HG03565 (cell line): ENCODE measurements at regions not wholly inside any gene's neighbourhood (a gene's known extent, or its start where the extent isn't known, plus 50 kb on each side); places are given as distances from the start of the nearest gene placed in this dataset.
A peak's percentile ranks its signal among the peaks of the same experiment; 100 is the strongest.

Experiments
- ATAC-seq: cut with Tn5 transposase; IDR thresholded peaks from one replicate; pipeline ENCODE4 v1.9.1; 2021; ENCODE audit warnings: mild to moderate bottlenecking, moderate library complexity; ENCODE audit not compliant: unreplicated experiment

GRCh38 chr9:14560194-14560593 is 133.0 kb downstream of the ZDHHC21 start:
- ATAC-seq, result peak; percentile 80

- no peak for ATAC-seq
Observed at GRCh38 chr9:14554886-14555285, 138.3 kb downstream of the ZDHHC21 start.

GRCh38 chr9:14547245-14548060 is 145.8 kb downstream of the ZDHHC21 start:
- ATAC-seq, result no peak

GRCh38 chr9:14546693-14547092 is 146.5 kb downstream of the ZDHHC21 start:
- ATAC-seq, result no peak

- no peak for ATAC-seq
Observed at GRCh38 chr9:14542071-14542470, 151.2 kb downstream of the ZDHHC21 start.

GRCh38 chr9:14538526-14538925 is 154.7 kb downstream of the ZDHHC21 start:
- no peak for ATAC-seq

- ATAC-seq, result no peak
Observed at GRCh38 chr9:14535161-14535955, 157.9 kb downstream of the ZDHHC21 start.

- ATAC-seq, result no peak
Observed at GRCh38 chr9:14533867-14534640, 159.2 kb downstream of the ZDHHC21 start.

- ATAC-seq, result no peak
Observed at GRCh38 chr9:14532456-14533115, 160.6 kb downstream of the ZDHHC21 start.

- no peak for ATAC-seq
Observed at GRCh38 chr9:14531341-14532269, 161.6 kb downstream of the ZDHHC21 start.

GRCh38 chr9:14530841-14531240 is 162.4 kb downstream of the ZDHHC21 start:
- no peak for ATAC-seq

GRCh38 chr9:14530366-14530765 is 162.9 kb downstream of the ZDHHC21 start:
- ATAC-seq, result no peak

GRCh38 chr9:14529629-14530028 is 163.6 kb downstream of the ZDHHC21 start:
- ATAC-seq, result no peak

GRCh38 chr9:14529054-14529453 is 164.2 kb downstream of the ZDHHC21 start:
- ATAC-seq, result no peak

- ATAC-seq, result no peak
Observed at GRCh38 chr9:14526504-14526903, 166.7 kb downstream of the ZDHHC21 start.

GRCh38 chr9:14525856-14526255 is 167.4 kb downstream of the ZDHHC21 start:
- ATAC-seq, result no peak

GRCh38 chr9:14524873-14525515 is 168.2 kb downstream of the ZDHHC21 start:
- no peak for ATAC-seq

GRCh38 chr9:14523545-14523944 is 169.7 kb downstream of the ZDHHC21 start:
- ATAC-seq, result no peak
